ENCODE measurements at regions not wholly inside any gene's neighbourhood (a gene's known extent, or its start where the extent isn't known, plus 50 kb on each side); places are given as distances from the start of the nearest gene placed in this dataset.
"Not testable (repeated sequence)": the region's sequence is repeated elsewhere in the genome, so short reads cannot be mapped to it uniquely, and the experiment has no call there.

- intact Hi-C loops (cut with DNase I); DNase-seq; ATAC-seq (ENCODE audit: poor library complexity): not testable (repeated sequence)
Measured at GRCh38 chr2:203626247-203626646, 80.2 kb upstream of the CD28 start.

GRCh38 chr2:203626952-203627681 is 79.3 kb upstream of the CD28 start:
- ATAC-seq (ENCODE audit: poor library complexity) (peak; percentile 81), DNase-seq (no peak)
- intact Hi-C loops (cut with DNase I), result no loop called here

- DNase-seq (no peak), ATAC-seq (ENCODE audit: poor library complexity) (no peak)
- intact Hi-C loops (cut with DNase I), result no loop called here
Measured at GRCh38 chr2:203629699-203630098, 76.7 kb upstream of the CD28 start.

- no peak for DNase-seq
- ATAC-seq (ENCODE audit: poor library complexity), result no peak
- intact Hi-C loops (cut with DNase I), result no loop called here
Measured at GRCh38 chr2:203631068-203631757, 75.2 kb upstream of the CD28 start.

- intact Hi-C loops (cut with DNase I), result no loop called here
- DNase-seq (no peak), ATAC-seq (ENCODE audit: poor library complexity) (peak; percentile 96)
Measured at GRCh38 chr2:203636588-203637470, 69.6 kb upstream of the CD28 start.

- intact Hi-C loops (cut with DNase I), result no loop called here
- DNase-seq (no peak), ATAC-seq (ENCODE audit: poor library complexity) (peak; percentile 57)
Measured at GRCh38 chr2:203637471-203638167, 68.8 kb upstream of the CD28 start.

- DNase-seq; intact Hi-C loops (cut with DNase I); ATAC-seq (ENCODE audit: poor library complexity): not testable (repeated sequence)
Measured at GRCh38 chr2:203641865-203642264, 64.6 kb upstream of the CD28 start.

- ATAC-seq (ENCODE audit: poor library complexity); DNase-seq; intact Hi-C loops (cut with DNase I): not testable (repeated sequence)
Measured at GRCh38 chr2:203642841-203643240, 63.6 kb upstream of the CD28 start.

GRCh38 chr2:203645831-203646230 is 60.6 kb upstream of the CD28 start:
- no peak for ATAC-seq (ENCODE audit: poor library complexity)
- intact Hi-C loops (cut with DNase I), result no loop called here
- no peak for DNase-seq

GRCh38 chr2:203646266-203646864 is 60.1 kb upstream of the CD28 start:
- intact Hi-C loops (cut with DNase I), result no loop called here
- ATAC-seq (ENCODE audit: poor library complexity) (no peak), DNase-seq (no peak)

- DNase-seq, result no peak
- intact Hi-C loops (cut with DNase I), result no loop called here
- no peak for ATAC-seq (ENCODE audit: poor library complexity)
Measured at GRCh38 chr2:203646961-203647360, 59.5 kb upstream of the CD28 start.

GRCh38 chr2:203647579-203647978 is 58.9 kb upstream of the CD28 start:
- DNase-seq (no peak), ATAC-seq (ENCODE audit: poor library complexity) (no peak)
- intact Hi-C loops (cut with DNase I), result no loop called here

- intact Hi-C loops (cut with DNase I), result no loop called here
- DNase-seq (no peak), ATAC-seq (ENCODE audit: poor library complexity) (no peak)
Measured at GRCh38 chr2:203648273-203648672, 58.2 kb upstream of the CD28 start.

- intact Hi-C loops (cut with DNase I), result no loop called here
- DNase-seq, result no peak
- no peak for ATAC-seq (ENCODE audit: poor library complexity)
Measured at GRCh38 chr2:203649176-203649814, 57.1 kb upstream of the CD28 start.

GRCh38 chr2:203650860-203651613 is 55.4 kb upstream of the CD28 start:
- DNase-seq (no peak), ATAC-seq (ENCODE audit: poor library complexity) (peak; percentile 79)
- intact Hi-C loops (cut with DNase I), result loop anchor here (5.0 kb wide), 1 partner anchor 169 kb away; no protein-coding TSS in a partner anchor

GRCh38 chr2:203651621-203652020 is 54.8 kb upstream of the CD28 start:
- no peak for ATAC-seq (ENCODE audit: poor library complexity)
- intact Hi-C loops (cut with DNase I), result loop anchor here (5.0 kb wide), 1 partner anchor 169 kb away; no protein-coding TSS in a partner anchor
- DNase-seq, result no peak

- ATAC-seq (ENCODE audit: poor library complexity) (no peak), DNase-seq (no peak)
- intact Hi-C loops (cut with DNase I), result loop anchor here (5.0 kb wide), 1 partner anchor 173 kb away; no protein-coding TSS in a partner anchor
Measured at GRCh38 chr2:203654826-203655225, 51.6 kb upstream of the CD28 start.
